Transverse colon (tissue), 4 donors: ENCODE measurements at regions not wholly inside any gene's neighbourhood (a gene's known extent, or its start where the extent isn't known, plus 50 kb on each side); places are given as distances from the start of the nearest gene placed in this dataset.

Source experiments
- DNase-seq: peaks from one replicate; pipeline ENCODE4 v3.0.0-alpha.2; 2019
- H3K27ac ChIP-seq, 4 donors: fragments of 200-600 bp; sonication (generic); 2 replicates each; pipeline ENCODE4 v1.5.1; 2016 to 2018; ENCODE audit warnings: inconsistent platforms in 4 of 4
- H3K27me3 ChIP-seq: fragments of 200-600 bp; sonication (generic); 2 replicates; pipeline ENCODE4 v1.5.1; 2017; ENCODE audit warnings: inconsistent platforms
- H3K36me3 ChIP-seq, 4 donors: fragments of 200-600 bp; sonication (generic); 2 replicates each; pipeline ENCODE4 v1.5.1; 2017 to 2019; ENCODE audit warnings: inconsistent platforms in 4 of 4
- H3K4me1 ChIP-seq, 4 donors: fragments of 200-600 bp; sonication (generic); 2 replicates each; pipeline ENCODE4 v1.5.1; 2017 to 2020; ENCODE audit warnings: inconsistent platforms in 4 of 4
- H3K4me3 ChIP-seq, 4 donors: fragments of 200-600 bp; sonication (generic); 1 replicate in 1 of 4; 2 replicates in 3 of 4; pipeline versions ENCODE4 v1.5.1 to v1.6.1; 2017 to 2019; ENCODE audit warnings: inconsistent platforms in 4 of 4
- H3K9me3 ChIP-seq, 2 donors: fragments of 200-600 bp; sonication (generic); 2 replicates each; pipeline ENCODE4 v1.5.1; 2017 to 2019; ENCODE audit warnings: inconsistent platforms in 2 of 2
- EP300 ChIP-seq: sonication (generic); formaldehyde crosslinking; IDR thresholded peaks from one replicate; pipeline ENCODE4 v1.6.1; 2017; ENCODE audit warnings: antibody characterized with exemption, low read depth
- POLR2A ChIP-seq: fragments of 450-650 bp; IDR thresholded peaks from one replicate; pipeline ENCODE4 v1.6.1; 2016; ENCODE audit warnings: antibody characterized with exemption, mild to moderate bottlenecking, moderate library complexity
- POLR2AphosphoS5 ChIP-seq, 3 donors: sonication (generic); formaldehyde crosslinking; IDR thresholded peaks; one replicate each; pipeline ENCODE4 v1.6.1; 2016; ENCODE audit warnings: antibody characterized with exemption in 3 of 3
- WGBS, 2 donors: methylation state at CpG; one replicate each; pipeline ENCODE4 v1.1.5; 2018; ENCODE audit warnings: low coverage in 1 of 2; 5-methylcytosine and 5-hydroxymethylcytosine counted together
- in situ Hi-C, 4 donors: fragments of 200-750 bp; cut with MboI; loops; one replicate each; pipeline versions ENCODE4 v1.15.0 to v1.15.1; 2017; ENCODE audit warnings: low sequenced_read_pairs in 3 of 4, low pct_ligation_motif_present in 1 of 4, low pct_unique_long_range_greater_than_20kb in 1 of 4
- intact Hi-C: fragments of 100-400 bp; cut with DNase I; formaldehyde crosslinking; loops from one replicate; pipeline ENCODE4 v1.15.1; 2023; ENCODE audit warnings: low total_unique reads
- TF ChIP-seq, protein P1 (sequence below), 5 experiments: fragments of 200-600 bp in 3 of 5; fragments of 450-650 bp in 2 of 5; sonication (generic) in 3 of 5; IDR thresholded peaks; 1 replicate in 2 of 5; 2 replicates in 3 of 5; pipeline ENCODE4 v1.5.1; 2016 to 2017; ENCODE audit warnings: antibody characterized with exemption in 5 of 5, inconsistent platforms in 3 of 5, mild to moderate bottlenecking in 2 of 5, moderate library complexity in 1 of 5

DNA sequence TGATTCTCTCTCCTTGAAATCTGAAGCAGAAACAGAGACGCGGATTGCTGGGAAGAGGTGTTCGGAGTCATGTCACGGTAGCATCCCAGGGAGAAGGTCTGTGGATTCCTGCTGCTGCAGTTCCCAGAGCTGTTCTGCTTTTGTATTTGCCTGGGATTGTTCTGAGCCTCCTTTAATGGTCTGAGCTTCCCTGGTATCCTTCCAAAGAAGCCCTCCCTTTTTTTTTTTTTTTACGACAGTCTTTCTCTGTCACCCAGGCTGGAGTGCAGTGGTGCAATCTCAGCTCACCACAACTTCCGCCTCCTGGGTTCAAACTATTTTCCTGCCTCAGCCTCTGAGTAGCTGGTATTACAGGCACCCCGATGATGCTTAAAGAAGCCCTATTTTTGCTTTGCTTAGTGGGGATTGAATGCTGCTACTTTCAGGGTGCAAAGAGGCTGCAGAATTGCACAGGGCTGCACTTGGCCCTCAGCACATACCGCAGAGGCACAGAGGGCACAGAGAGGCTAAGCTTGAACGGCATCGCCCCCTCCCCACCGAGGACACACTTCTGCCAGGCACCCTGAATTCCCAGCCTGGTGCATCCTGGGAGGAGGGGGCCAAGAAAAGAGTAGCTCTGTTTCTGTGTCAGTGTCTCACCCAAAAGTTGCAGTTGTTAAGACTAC, 208.6 kb upstream of the GALNT17 start:
- Histone ChIP-seq H3K27ac (no peak overlapping the region), H3K9me3 (no peaks in the 10 kb centered on the region), H3K36me3 (no peaks in the 10 kb centered on the region), H3K27me3 (no peaks in the 10 kb centered on the region), H3K4me3 (no peak overlapping the region), H3K4me1 (peaks cover 0 to 3% (median 0%) of the 10 kb centered on the region in 4 donors)
- TF ChIP-seq, protein P1, sequence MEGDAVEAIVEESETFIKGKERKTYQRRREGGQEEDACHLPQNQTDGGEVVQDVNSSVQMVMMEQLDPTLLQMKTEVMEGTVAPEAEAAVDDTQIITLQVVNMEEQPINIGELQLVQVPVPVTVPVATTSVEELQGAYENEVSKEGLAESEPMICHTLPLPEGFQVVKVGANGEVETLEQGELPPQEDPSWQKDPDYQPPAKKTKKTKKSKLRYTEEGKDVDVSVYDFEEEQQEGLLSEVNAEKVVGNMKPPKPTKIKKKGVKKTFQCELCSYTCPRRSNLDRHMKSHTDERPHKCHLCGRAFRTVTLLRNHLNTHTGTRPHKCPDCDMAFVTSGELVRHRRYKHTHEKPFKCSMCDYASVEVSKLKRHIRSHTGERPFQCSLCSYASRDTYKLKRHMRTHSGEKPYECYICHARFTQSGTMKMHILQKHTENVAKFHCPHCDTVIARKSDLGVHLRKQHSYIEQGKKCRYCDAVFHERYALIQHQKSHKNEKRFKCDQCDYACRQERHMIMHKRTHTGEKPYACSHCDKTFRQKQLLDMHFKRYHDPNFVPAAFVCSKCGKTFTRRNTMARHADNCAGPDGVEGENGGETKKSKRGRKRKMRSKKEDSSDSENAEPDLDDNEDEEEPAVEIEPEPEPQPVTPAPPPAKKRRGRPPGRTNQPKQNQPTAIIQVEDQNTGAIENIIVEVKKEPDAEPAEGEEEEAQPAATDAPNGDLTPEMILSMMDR (IDR thresholded peaks at IDR 0.05), result no peak
- TF ChIP-seq EP300 (no peak), POLR2AphosphoS5 (IDR thresholded peaks at IDR 0.05) (no peak), POLR2A (no peak)
- 57 to 64% methylated on average over 4 to 11 of the region's 11 CpGs for WGBS, 2 donors
- DNase-seq, result no peak
- intact Hi-C loops (no loop called here), in situ Hi-C loops (no loop called here)

DNA sequence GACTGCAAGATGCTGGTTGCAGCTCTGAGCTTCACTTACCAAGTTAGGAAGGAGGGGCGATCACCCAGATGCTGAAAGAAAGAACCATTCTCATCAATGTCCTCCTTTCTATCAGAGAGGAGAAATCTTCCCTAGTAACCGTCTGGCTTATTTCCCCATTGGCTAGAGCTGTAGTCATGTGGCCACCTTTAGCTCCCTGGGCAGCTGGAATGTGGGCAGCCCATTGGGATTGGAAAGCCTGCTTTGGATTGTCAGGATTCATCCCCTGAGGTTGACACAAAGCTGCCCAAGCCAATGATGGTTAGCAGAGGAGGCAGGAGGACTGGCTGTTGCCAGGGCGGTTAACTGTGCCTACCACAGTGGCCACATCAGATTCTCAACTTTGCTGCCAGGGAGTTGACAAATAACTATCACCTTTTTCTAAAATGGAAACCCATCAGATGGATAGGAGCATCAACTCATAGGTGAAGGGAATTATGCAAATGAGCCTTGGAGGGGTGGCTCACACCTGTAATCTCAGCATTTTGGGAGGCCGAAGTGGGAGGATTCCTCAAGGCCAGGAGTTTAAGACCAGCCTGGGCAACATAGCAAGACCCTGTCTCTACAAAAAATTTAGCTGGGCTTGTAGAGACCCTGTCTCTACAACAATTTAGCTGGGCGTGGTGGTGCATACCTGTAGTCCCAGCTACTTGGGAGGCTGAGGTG, 206.4 kb upstream of the GALNT17 start:
- intact Hi-C loops, result no loop called here
- no peaks in the 10 kb centered on the region for H3K36me3 ChIP-seq
- H3K27ac ChIP-seq, result no peak overlapping the region
- 74 to 83% methylated on average over 1 to 5 of the region's 5 CpGs for WGBS, 2 donors
- no peaks in the 10 kb centered on the region for H3K27me3 ChIP-seq
- H3K9me3 ChIP-seq, result no peaks in the 10 kb centered on the region
- H3K4me1 ChIP-seq, result no peaks in the 10 kb centered on the region
- H3K4me3 ChIP-seq, result no peak overlapping the region
- no peak for TF ChIP-seq EP300
- no peak for TF ChIP-seq POLR2A
- no peak for TF ChIP-seq POLR2AphosphoS5 (IDR thresholded peaks at IDR 0.05)
- TF ChIP-seq, protein P1 (IDR thresholded peaks at IDR 0.05), result no peak
- no peak for DNase-seq
- in situ Hi-C loops, result no loop called here

DNA sequence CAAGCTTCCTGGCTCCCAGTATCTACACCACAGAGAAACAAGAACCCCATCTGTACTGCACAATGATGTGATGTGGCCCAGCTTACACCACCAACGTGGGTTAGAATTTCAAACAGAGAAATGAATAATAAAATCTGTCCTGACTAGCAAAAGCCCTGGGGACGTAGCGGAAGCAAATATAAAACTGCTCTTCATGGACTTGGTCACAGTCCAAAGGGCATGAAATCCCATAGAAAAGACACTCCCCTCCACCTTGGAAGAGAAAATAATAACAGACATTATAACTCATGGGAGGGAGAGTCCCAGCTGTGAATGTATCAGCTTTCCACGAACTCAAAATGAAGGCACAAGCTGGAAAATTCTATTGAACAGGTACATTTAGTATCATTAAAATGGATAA, 205.3 kb upstream of the GALNT17 start:
- H3K36me3 ChIP-seq, result no peaks in the 10 kb centered on the region
- no peak overlapping the region for H3K27ac ChIP-seq
- no peak overlapping the region for H3K4me3 ChIP-seq
- no peaks in the 10 kb centered on the region for H3K9me3 ChIP-seq
- H3K4me1 ChIP-seq, result no peaks in the 10 kb centered on the region
- WGBS, 2 donors, result 42 to 44% methylated on average over 3 to 4 of the region's 4 CpGs
- no peak for TF ChIP-seq POLR2A
- TF ChIP-seq POLR2AphosphoS5 (IDR thresholded peaks at IDR 0.05), result no peak
- TF ChIP-seq, protein P1 (IDR thresholded peaks at IDR 0.05), result no peak
- TF ChIP-seq EP300, result no peak
- in situ Hi-C loops (no loop called here), intact Hi-C loops (no loop called here)
- no peaks in the 10 kb centered on the region for H3K27me3 ChIP-seq
- DNase-seq, result no peak

DNA sequence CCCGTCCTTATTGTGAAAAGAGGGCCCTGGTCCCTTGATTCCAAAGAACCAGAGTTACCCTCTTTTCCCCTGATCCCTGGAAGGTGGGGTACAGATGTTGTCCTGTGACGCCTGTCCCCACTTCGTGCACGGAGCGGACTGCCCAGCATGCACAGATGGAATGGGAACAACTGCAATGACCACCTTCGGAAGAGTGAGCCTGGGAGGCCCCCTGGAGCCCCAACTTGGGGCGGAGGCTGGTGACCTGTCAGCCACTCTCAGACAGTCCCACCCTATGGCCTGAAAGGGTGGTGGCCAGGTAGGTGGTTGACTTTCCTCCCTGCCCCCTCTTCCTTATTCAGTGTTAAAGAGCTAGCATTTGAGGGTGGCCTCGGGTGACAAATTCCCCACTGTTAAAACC, 196.6 kb upstream of the GALNT17 start:
- Histone ChIP-seq H3K4me3 (no peak overlapping the region), H3K4me1 (no peaks in the 10 kb centered on the region), H3K27ac (no peak overlapping the region), H3K9me3 (no peaks in the 10 kb centered on the region), H3K36me3 (no peaks in the 10 kb centered on the region), H3K27me3 (no peaks in the 10 kb centered on the region)
- 74% methylated on average over 8 of the region's 8 CpGs; no CpG with 5 or more reads in 1 of the 2 donors for WGBS, 2 donors
- in situ Hi-C loops, result no loop called here
- TF ChIP-seq POLR2AphosphoS5 (IDR thresholded peaks at IDR 0.05), result no peak
- no peak for TF ChIP-seq EP300
- no peak for TF ChIP-seq POLR2A
- TF ChIP-seq, protein P1 (IDR thresholded peaks at IDR 0.05), result no peak
- intact Hi-C loops, result no loop called here
- DNase-seq, result no peak
